ENCODE measurements at regions not wholly inside any gene's neighbourhood (a gene's known extent, or its start where the extent isn't known, plus 50 kb on each side); places are given as distances from the start of the nearest gene placed in this dataset.

GRCh38 chr3:65291448-65292125 is 603.8 kb upstream of the ADAMTS9 start:
- TF ChIP-seq POLR2A (IDR thresholded peaks at IDR 0.05; ENCODE audit: borderline replicate concordance, extremely low read depth, insufficient read depth, insufficient read length) (no peak), POLR2AphosphoS5 (IDR thresholded peaks at IDR 0.05; ENCODE audit: low read depth, low read length) (no peak), SRF (IDR thresholded peaks at IDR 0.05; ENCODE audit: low read depth) (no peak), CTCF (IDR thresholded peaks at IDR 0.05 in 2 of 3, conservative IDR thresholded peaks at IDR 0.05 in 1 of 3; ENCODE audit: borderline replicate concordance in 1 of 3, insufficient read depth in 1 of 3, low read depth in 2 of 3, low read length in 2 of 3) (no peak), SIN3A (IDR thresholded peaks at IDR 0.05; ENCODE audit: low read depth) (no peak), EZH2phosphoT487 (IDR thresholded peaks at IDR 0.05; ENCODE audit: borderline replicate concordance) (no peak), SP1 (IDR thresholded peaks at IDR 0.05; ENCODE audit: low read depth) (no peak)
